HS-5 (cell line): ENCODE measurements at regions not wholly inside any gene's neighbourhood (a gene's known extent, or its start where the extent isn't known, plus 50 kb on each side); places are given as distances from the start of the nearest gene placed in this dataset.
A peak's percentile ranks its signal among the peaks of the same experiment; 100 is the strongest.
"Not testable (repeated sequence)": the region's sequence is repeated elsewhere in the genome, so short reads cannot be mapped to it uniquely, and the experiment has no call there.

Source experiments
- DNase-seq: peaks from one replicate; pipeline ENCODE4 v3.0.0-alpha.2; 2012; ENCODE audit warnings: low read depth

- no peak for DNase-seq
Observed at GRCh38 chr1:192862271-192862670, 53.4 kb downstream of the RGS2 start.

GRCh38 chr1:192866241-192866868 lies 57.5 kb downstream of the RGS2 start:
- no peak for DNase-seq

DNA sequence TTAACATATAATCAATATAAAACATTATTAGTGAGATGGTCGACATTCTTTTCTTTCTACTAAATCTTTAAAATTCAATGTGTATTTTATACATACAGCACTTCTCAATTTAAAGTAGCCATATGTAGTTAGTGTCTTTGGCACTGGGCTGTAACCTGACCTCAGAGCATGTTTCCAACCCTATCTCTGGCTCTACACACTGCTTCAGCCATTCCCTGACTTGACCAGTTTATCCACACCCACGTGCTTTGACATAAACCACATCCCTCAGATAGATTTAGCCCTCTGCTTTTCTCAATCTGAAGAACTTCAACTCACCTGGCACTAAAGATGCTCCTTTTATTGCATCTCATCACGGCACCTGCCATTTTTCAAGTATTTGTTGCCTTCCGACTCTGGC lies 58.3 kb downstream of the RGS2 start:
- no peak for DNase-seq

DNA sequence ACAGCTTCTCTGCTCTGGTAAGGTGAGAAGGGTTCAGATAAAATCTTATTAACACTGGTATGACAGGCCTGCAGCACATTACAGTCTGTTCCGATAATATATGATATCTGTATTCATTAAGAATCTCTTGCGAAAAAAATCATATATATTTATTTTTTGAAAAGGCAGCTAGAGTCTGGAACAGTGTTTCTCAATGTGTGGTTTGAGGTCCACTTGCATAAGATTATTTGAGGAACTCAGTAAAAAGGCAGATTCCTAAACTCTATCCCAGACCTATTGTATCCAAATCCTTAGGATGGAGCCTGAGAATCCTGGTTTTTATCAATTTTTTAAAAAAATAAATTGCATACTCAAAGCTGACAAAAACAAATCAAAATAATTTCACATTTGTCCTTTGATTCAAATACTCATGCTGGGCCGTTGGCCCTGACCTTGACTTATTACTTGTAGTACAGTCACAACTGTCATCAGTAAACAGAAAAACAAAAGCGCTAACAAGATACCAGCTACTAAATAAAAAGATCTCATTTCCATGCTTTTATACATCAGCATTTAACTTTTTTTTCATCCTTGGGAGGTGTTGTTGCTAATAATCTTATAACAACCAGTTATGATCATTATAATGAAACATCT lies 60.6 kb downstream of the RGS2 start:
- no peak for DNase-seq

- DNase-seq: no peak
Observed at GRCh38 chr1:192872010-192872409, 63.2 kb downstream of the RGS2 start.

- no peak for DNase-seq
Observed at GRCh38 chr1:192873836-192874235, 65.0 kb downstream of the RGS2 start.

DNA sequence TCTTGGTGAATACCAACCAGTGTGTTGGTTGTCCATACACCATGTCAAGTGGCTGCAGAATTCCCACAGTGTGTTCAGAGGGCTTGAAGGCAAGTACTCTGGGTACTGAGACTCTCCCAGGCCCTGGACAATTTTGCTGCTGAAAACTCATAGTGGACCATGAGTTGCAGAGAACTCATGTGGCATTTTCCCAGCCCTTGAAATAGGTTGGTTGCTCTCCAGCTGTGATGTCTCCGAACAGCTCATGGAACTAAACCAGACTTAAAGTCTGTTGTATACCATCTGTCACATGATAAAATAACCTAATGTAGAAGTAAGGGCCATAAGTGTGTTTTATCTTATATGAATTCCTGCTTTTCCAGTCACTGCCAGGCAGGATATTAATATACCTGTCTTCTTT lies 67.8 kb downstream of the RGS2 start:
- no peak for DNase-seq

GRCh38 chr1:192877283-192877886 lies 68.5 kb downstream of the RGS2 start:
- DNase-seq: no peak

GRCh38 chr1:192878249-192878648 lies 69.4 kb downstream of the RGS2 start:
- DNase-seq: no peak

DNA sequence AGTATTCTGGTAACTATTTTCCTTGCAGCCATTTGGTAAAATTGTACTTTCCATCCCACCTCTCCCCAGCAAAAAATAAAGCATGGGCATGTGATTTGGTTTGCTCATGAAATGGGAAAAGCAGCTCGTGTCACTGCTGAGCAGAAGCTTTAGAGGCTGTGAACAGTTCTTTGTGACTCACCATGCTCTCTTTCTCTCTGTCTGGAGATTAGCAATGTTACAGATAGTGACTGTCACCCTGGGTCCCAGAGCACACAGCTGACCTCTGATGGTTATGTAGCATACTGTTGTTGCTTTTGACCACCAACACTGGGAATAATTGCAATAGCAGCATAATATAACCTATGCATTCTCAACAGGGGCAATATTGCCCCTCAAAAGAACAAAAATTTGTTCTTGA lies 70.6 kb downstream of the RGS2 start:
- no peak for DNase-seq

DNA sequence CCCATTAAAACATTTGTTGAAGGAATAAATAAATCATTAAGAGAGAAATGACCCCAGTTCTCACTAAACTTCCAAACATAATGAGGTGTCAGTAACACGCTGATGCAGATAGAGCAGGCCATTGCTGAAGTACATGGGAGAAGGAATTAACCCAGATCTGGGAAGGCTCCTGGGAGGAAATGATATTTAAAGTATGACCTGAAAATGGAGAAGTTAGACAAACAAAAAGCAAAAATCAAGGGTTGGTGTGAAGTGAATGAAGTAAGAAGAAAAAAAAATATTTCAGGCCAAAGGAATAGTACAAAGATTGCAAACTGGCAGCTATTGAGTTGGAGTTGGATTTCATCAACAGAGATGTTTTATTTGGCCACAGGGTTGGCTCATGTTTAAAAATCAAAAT lies 71.4 kb downstream of the RGS2 start:
- DNase-seq: no peak

- DNase-seq: no peak
Observed at GRCh38 chr1:192884241-192884640, 75.4 kb downstream of the RGS2 start.

DNA sequence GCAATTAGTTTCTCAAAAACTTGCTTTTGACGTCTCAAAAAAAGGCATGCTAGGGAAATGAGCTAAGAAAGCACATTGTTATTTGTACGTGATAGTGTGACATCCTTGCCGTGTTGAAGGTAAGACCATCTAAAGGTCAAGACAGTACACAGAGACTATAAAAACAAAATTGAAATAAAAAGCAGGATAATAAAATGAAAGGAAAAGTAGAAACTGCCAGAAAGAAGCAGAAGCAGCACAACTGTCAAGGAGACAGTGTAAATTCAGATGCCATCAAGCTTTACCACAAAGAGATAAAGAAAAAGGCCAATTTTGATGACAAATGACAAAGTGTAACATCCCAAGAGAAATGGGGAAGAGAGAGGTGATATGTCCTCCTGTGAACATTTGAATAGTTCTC lies 76.5 kb downstream of the RGS2 start:
- not testable (repeated sequence) for DNase-seq

GRCh38 chr1:192887426-192887825 lies 78.6 kb downstream of the RGS2 start:
- DNase-seq: no peak

DNA sequence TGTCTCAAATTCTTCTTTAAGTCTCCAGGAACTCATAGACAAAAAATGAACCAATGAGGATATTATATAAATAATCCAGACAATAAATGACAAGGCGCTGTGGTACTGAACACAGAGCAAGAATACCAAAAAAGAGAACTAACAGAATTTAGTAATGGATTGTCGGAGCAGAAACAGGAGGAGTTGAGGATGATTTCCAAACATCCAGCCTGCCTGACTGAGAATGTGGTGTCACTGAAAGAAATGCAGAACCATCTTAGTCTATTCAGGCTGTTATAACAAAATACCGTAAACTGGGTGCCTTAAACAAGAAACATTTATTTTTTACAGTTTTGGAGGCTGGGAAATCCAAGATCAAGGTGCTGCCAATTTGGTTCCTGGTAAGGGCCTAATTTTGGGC lies 79.7 kb downstream of the RGS2 start:
- no peak for DNase-seq

DNA sequence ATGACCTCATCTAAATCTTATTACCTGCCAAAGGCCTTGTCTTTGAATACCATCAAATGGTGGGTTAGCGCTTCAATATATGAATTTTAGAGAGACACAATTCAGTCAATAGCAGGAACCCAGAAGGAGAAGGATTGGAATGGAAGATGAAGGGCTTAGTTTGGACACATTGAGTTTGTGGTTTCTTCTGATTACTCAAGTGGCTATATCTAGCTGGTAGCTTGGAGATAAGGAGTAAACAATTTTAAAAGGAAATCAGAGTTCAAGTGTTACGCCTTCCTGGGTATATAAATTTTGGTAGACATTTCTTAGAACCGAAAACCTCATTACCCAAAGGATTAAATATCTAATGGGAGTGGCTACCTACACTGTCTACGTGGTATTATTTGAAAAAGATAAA lies 80.2 kb downstream of the RGS2 start:
- no peak for DNase-seq

DNA sequence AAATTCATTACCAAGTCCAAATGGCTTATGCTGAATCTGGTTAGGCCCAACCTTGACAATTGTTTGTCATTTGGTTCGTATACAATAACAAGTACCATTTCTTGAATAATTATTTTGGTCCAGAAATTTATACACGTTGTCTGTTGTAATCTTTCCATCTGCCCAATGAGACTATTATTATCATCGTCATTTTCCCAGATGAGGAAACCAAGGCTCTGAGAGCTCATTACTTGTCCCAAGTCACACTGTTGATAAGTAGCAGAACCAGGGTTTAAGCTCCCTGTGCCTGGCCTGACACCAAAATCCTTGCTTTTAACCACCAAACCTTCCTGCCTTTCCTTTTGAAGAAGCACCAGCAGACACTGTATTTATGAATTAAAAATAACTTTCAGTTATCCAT lies 81.3 kb downstream of the RGS2 start:
- no peak for DNase-seq

DNA sequence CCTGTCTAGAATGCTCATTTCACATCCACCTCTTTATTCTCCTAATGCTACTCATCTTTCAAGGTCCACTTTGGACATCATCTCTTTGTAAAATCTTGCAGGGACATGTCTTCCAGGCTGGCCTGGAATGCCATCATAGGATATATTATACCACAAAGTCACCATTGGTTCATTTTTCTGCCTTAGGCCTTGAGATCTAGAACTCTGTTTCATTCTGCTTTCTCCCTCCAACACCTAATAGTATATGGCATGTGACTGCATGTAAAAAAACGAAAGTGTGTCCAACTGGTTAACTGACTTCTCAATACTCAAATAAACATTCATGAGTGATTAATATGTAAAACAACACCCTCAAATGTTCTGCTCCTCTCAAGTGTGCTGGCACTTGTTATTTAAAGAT lies 84.1 kb downstream of the RGS2 start:
- no peak for DNase-seq

GRCh38 chr1:192895487-192895886 lies 86.6 kb downstream of the RGS2 start:
- DNase-seq: not testable (repeated sequence)

DNA sequence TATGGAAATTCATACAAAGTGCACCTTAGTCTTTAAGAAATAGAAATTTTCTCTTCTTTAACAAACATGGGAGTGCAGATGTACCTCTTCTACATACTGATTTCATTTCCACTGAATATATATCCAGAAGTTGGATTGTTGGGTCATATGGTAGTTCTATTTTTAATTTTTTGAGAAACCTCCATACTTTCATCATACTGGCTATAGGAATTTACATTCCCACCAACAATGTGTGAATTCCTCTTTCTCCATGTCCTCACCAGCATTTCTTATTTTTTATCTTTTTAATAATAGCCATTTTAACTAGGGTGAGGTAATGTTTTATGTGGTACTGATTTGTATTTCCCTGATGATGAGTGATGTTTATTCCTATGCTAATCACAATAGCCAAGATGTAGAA lies 87.5 kb downstream of the RGS2 start:
- DNase-seq: no peak

- no peak for DNase-seq
Observed at GRCh38 chr1:192901500-192901899, 92.7 kb downstream of the RGS2 start.

- DNase-seq: no peak
Observed at GRCh38 chr1:192903142-192903541, 94.3 kb downstream of the RGS2 start.

DNA sequence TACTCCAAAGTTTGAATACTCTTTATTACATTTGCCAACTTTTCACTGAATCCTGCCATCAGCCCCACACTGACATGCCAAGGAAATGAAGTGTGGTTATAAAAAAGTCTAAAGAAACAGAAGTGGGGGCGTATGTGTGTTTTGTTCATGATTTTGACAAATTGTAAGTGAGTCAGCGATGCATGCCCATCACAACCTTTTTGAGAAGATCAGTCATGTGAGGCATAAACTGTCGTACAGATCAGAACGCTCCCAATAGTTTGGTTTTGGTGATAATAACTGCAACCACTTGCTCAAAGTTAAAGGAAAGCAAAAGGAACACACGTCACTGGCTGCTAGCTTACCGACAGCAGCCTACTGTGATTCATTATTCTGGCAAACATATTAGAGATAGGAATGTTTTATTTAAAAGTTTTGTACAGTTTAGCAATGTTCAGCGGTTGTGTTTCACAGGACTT lies 95.6 kb downstream of the RGS2 start:
- DNase-seq: peak; percentile 16

DNA sequence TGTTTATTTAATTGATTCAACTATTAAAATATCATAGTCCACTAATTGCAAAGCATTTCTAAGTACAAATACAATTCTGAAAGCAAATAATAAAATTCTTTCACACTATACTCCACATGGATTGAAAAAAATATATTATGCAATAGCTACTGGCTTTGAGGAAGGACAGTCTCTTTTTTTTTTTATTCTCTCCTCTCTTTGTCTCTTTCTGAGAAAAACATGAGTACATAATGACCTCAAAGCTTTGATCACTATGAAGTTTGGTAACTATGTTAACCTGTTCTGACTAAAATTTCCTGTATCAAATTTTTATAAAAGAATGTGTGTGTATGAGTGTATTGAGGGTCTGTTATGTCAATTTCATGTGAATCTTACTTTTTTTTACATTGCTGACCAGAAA lies 96.2 kb downstream of the RGS2 start:
- DNase-seq: no peak
